ENCODE measurements at regions not wholly inside any gene's neighbourhood (a gene's known extent, or its start where the extent isn't known, plus 50 kb on each side); places are given as distances from the start of the nearest gene placed in this dataset.

DNA sequence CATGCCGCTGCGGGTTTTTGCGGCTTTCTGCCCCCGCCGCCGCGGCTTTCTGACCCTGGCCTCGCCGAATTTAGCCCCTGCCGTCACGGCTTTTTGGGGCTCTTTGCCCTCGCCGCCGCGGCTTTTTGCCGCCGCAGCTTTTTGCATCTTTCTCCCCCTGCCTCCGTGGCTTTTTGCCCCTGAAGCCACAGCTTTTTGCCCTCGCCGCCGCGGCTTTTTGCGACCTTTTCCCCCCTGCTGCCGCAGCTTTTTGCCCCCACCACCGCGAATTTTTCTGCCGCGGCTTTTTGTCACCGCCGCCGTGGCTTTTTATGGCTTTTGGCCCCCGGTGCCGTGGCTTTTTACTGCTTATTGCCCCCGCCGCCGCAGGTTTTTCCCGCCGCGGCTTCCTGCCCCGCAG lies 636.5 kb downstream of the ZNF716 start:
- TF ChIP-seq, protein P1, sequence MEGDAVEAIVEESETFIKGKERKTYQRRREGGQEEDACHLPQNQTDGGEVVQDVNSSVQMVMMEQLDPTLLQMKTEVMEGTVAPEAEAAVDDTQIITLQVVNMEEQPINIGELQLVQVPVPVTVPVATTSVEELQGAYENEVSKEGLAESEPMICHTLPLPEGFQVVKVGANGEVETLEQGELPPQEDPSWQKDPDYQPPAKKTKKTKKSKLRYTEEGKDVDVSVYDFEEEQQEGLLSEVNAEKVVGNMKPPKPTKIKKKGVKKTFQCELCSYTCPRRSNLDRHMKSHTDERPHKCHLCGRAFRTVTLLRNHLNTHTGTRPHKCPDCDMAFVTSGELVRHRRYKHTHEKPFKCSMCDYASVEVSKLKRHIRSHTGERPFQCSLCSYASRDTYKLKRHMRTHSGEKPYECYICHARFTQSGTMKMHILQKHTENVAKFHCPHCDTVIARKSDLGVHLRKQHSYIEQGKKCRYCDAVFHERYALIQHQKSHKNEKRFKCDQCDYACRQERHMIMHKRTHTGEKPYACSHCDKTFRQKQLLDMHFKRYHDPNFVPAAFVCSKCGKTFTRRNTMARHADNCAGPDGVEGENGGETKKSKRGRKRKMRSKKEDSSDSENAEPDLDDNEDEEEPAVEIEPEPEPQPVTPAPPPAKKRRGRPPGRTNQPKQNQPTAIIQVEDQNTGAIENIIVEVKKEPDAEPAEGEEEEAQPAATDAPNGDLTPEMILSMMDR (IDR thresholded peaks at IDR 0.05) = no peak
- no peak for TF ChIP-seq POLR2A (IDR thresholded peaks at IDR 0.05)
